GM21360 (cell line): ENCODE measurements at regions not wholly inside any gene's neighbourhood (a gene's known extent, or its start where the extent isn't known, plus 50 kb on each side); places are given as distances from the start of the nearest gene placed in this dataset.

Experiments used
- ATAC-seq: cut with Tn5 transposase; IDR thresholded peaks from one replicate; pipeline ENCODE4 v1.9.1; 2021; ENCODE audit warnings: mild to moderate bottlenecking, moderate library complexity; ENCODE audit not compliant: unreplicated experiment

DNA sequence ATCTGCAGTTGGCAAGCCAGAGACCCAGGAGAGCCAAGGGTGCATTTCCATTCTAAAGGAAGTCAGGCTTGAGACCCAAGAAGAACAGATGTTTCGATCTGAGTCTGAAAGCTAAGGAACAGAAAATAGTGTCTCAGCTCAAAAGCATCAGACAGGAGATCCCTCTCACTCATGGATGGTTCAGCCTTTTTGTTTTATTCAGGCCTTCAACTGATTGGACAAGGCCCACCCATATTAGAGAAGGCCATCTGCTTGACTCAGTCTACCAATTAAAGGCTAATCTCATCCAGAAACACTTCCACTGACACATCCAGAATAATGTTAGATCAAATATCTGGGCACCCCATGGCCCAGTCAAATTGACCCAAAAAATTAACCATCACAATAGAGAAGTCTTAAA is 255.0 kb downstream of the TXNL1 start:
- no peak for ATAC-seq

DNA sequence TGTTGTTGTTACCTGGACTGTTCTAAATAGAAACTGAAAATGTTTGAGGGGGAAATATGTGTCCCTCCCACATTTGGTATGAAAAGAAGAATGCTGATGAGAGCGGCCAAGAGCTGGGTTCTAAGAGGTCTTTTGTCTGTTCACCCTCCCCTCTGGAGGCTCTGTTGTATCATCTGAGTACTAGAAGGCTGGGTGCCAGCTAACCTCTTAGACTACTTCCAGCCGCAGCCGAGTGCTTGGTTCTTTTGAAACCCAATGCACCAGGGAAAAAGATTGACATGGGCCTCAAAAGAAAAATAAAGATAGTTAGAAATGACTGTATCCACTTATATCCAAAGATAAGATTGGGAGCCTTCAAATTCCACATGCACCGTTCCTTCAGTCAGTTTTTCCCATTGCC is 255.9 kb downstream of the TXNL1 start:
- no peak for ATAC-seq

DNA sequence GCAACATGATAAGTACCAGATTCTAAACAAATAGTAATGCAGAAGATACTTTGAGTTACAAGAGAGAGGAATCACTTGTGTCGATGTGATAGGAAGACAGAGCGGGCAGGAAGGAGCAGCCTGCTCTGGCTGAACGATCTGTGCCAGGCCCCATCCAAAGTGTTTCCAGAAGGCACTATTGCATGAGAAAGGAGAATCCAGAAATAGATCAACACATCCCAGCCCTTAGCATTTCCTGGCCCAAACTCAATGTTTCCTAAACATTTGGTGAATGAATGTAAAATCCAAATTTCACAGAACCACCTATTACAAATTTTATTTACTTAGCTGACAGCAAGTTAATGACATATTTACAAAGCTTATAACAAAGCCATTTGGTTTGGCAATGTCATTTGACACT is 257.2 kb downstream of the TXNL1 start:
- no peak for ATAC-seq

DNA sequence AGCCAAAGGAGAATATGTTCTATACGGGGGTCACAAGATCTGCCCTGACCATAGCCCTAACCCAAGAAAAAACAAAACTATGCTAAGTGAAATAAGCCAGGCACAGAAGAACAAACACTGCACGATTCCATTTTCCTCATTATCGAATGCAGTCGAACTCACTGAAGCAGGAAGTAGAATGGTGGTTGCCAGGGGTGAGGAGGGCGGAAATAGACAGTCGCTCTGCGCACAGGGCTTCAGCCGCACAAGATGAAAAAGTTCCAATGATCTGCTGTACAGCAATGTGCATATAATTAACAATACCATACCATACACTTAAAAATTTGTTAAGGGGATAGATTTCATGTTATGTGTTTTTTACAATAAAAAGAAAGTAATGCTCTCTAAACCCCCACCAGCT is 257.7 kb downstream of the TXNL1 start:
- no peak for ATAC-seq

DNA sequence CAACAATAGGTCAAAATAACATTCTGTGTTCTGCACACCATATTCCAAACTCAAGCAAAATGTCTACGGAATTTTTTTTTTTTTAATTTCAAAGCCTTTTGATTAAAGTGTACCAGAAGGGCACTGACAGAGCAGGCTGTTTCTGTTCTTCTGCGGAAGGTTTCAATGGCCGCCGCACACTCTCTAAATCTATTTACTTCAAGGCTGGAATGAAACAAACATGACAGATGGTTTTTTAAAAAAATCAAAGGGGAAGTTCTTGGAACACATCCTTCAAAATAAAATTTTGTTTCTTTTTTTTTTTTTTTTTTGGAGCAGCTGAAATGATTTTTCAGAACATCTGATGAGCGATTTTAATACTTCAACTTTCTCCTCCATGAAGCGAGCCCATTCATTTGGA is 259.1 kb downstream of the TXNL1 start:
- no peak for ATAC-seq

- ATAC-seq, result no peak
Measured at GRCh38 chr18:56377231-56377630, 261.2 kb downstream of the TXNL1 start.

- no peak for ATAC-seq
Measured at GRCh38 chr18:56374007-56374655, 264.3 kb downstream of the TXNL1 start.

- ATAC-seq, result no peak
Measured at GRCh38 chr18:56373601-56374000, 264.8 kb downstream of the TXNL1 start.

- no peak for ATAC-seq
Measured at GRCh38 chr18:56368066-56368465, 270.3 kb downstream of the TXNL1 start.

DNA sequence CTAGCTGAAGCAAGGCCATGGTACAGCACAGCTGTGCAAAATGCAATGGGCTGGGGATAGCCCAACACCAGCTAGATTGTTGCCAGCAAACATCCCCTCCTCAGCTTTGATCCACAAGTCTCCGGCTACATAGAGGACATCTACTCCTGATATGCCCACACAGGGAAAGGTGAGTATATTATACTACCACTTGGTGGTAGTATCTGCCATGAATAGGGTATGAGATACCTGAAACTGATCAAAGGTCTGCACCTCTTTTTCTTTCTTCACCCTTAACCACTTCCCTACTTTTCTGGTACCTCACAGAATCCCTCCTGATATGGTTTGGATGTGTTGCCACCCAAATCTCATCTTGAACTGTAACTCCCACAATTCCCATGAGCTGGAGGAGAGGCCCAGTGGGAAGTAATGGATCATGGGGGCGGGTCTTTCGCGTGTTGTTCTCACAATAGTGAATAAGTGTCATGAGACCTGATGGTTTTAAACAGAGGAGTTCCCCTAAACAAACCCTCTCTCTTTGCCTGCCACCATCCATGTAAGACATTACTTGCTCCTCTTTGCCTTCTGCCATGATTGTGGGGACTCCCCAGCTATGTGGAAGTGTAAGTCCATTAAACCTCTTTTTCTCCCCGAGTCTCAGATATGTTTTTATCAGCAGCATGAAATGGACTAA is 279.6 kb downstream of the TXNL1 start:
- ATAC-seq, result no peak

- ATAC-seq, result no peak
Measured at GRCh38 chr18:56353663-56354260, 284.6 kb downstream of the TXNL1 start.

GRCh38 chr18:56351911-56352500 is 286.4 kb downstream of the TXNL1 start:
- ATAC-seq, result no peak

GRCh38 chr18:56337507-56337906 is 300.9 kb downstream of the TXNL1 start:
- no peak for ATAC-seq

DNA sequence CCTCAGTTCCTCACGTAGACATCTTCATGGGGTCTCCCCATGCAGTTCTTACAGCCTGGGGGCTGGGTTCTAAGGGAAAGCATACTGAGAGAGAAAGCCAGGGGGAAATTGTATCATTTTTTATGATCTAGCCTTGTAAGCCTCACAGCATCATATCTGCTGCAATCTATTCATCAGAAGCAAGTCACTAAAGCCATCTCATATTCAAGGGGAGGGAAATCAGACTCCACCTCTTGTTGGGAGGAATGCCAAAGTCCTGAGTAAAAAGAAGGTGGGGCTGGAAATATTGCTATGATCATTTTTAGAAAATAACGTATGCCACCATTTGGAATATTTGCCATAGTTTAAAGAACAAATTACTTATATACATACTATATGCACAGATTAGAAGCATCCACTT is 304.6 kb downstream of the TXNL1 start:
- no peak for ATAC-seq

- no peak for ATAC-seq
Measured at GRCh38 chr18:56333146-56333545, 305.2 kb downstream of the TXNL1 start.

- ATAC-seq, result no peak
Measured at GRCh38 chr18:56332371-56332770, 306.0 kb downstream of the TXNL1 start.

DNA sequence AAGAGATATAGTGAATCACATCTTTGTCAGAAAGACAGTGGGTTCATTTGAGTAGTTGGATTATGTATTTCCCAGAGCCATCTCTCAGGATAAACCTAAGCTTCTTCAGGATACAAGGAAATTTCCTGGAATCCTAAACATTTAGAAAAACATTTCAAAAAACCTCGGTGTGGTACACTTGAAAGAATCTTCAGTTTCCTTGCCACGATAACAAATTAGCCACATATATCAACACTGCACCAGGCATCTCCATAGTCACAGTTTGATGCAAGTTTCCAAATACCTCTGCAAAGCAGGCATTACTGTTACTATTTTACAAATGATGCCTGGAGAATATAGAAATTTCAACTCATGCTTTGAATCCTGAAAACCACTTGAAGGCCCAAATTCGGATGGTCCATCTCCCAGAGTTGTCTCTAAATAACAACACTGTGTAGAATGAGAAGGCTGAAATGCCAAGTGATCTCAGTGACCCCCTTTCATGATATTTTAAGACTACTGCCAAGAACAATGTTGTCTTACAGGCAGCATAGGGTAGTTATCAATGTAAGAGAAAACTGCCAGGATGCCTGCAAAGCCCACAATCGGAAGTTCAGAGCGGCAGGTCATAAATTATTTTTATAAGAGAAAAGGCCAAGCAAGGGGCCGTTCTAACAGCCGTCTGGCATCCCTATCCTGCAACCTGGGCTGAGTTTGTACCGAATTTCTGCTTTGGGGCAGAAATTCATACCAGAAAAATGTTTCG is 307.9 kb downstream of the TXNL1 start:
- no peak for ATAC-seq

DNA sequence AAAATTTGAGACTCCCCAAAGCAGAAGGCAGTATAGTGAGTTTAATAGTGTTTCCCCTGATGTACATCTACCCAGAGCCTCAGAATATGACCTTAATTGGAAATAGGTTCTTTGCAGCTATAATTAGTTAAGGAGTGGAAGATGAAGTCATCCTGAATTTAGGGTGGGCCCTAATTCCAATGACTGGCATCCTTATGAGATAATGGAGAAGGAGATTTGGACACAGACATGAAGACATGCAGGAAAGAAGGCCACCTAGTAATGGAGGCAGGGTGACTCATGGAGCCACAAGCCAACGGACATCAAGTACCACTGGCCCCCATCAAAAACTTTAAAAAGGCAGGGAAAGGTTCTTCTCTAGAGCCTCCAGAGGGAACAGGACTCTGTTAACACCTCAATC is 308.9 kb downstream of the TXNL1 start:
- ATAC-seq, result no peak

GRCh38 chr18:56327191-56327885 is 311.1 kb downstream of the TXNL1 start:
- ATAC-seq, result no peak

DNA sequence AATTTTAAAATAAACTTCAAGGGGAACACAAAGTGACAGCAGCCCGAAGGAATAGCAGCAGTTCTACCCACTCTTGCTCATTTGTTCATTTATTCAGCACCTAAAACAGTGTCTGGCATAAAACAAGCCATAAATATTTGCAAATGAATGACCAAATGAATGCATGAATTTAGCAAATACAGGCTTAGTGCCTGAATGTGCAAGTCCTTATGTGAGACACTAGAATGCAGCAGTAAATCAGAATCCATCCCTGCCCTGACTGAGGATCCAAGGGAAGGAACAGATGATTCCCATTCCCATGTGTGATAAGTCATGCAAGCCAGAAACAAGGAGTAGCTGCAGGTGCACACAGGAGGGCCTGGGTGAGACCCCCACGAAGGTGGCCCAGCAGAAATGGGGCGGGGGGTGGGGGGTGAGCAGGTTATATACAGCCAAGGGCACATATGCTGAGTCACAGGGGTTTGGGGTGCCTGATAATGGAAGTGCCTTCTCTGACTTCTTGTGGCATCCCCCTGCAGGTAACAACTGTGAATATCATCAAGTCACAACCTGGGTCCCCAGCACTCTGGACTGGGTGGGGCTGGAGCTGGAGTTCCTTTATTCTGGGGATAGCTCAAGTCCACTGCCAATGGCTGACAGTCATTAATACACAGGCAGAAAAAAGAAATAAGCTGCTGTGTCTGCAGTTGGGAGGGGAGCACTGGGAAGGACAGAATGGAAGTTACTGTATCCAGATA is 311.9 kb downstream of the TXNL1 start:
- ATAC-seq, result no peak
